HL-60 (cell line): ENCODE measurements at regions not wholly inside any gene's neighbourhood (a gene's known extent, or its start where the extent isn't known, plus 50 kb on each side); places are given as distances from the start of the nearest gene placed in this dataset.

Experiments used
- POLR2AphosphoS5 ChIP-seq: IDR thresholded peaks from 2 replicates; pipeline ENCODE4 v1.6.1; 2012; ENCODE audit warnings: low read depth
- TF ChIP-seq, protein P1 (sequence below): IDR thresholded peaks from one replicate; pipeline ENCODE4 v1.5.1; 2011; ENCODE audit warnings: low read length, control low read depth, inconsistent platforms; ENCODE audit not compliant: insufficient read depth
- TF ChIP-seq, protein P2 (sequence below): IDR thresholded peaks from 2 replicates; pipeline ENCODE4 v1.6.1; 2012; ENCODE audit warnings: low read depth; ENCODE audit not compliant: insufficient replicate concordance

DNA sequence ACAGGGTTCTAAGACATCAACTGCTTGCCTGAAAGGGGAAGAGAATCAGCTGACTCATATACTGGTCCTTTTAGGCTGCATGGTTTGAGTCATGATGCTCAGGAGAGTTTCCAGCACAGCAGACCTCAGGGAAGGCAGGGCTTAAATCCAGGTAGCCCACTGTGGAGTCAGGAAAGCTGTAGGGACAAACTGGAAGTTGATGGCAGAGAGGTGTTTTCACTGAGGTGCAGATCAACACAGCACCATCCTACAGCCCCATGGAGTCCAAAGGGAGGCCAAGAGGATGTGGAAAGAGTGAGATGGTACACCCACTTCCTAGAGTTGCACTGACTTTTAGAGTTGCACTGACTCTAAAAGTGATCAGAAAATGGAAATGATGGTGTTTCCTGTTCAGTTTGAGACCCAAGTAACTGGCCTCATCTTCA lies 252.4 kb upstream of the DUSP10 start:
- TF ChIP-seq, protein P1, sequence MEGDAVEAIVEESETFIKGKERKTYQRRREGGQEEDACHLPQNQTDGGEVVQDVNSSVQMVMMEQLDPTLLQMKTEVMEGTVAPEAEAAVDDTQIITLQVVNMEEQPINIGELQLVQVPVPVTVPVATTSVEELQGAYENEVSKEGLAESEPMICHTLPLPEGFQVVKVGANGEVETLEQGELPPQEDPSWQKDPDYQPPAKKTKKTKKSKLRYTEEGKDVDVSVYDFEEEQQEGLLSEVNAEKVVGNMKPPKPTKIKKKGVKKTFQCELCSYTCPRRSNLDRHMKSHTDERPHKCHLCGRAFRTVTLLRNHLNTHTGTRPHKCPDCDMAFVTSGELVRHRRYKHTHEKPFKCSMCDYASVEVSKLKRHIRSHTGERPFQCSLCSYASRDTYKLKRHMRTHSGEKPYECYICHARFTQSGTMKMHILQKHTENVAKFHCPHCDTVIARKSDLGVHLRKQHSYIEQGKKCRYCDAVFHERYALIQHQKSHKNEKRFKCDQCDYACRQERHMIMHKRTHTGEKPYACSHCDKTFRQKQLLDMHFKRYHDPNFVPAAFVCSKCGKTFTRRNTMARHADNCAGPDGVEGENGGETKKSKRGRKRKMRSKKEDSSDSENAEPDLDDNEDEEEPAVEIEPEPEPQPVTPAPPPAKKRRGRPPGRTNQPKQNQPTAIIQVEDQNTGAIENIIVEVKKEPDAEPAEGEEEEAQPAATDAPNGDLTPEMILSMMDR = no peak
- TF ChIP-seq, protein P2, sequence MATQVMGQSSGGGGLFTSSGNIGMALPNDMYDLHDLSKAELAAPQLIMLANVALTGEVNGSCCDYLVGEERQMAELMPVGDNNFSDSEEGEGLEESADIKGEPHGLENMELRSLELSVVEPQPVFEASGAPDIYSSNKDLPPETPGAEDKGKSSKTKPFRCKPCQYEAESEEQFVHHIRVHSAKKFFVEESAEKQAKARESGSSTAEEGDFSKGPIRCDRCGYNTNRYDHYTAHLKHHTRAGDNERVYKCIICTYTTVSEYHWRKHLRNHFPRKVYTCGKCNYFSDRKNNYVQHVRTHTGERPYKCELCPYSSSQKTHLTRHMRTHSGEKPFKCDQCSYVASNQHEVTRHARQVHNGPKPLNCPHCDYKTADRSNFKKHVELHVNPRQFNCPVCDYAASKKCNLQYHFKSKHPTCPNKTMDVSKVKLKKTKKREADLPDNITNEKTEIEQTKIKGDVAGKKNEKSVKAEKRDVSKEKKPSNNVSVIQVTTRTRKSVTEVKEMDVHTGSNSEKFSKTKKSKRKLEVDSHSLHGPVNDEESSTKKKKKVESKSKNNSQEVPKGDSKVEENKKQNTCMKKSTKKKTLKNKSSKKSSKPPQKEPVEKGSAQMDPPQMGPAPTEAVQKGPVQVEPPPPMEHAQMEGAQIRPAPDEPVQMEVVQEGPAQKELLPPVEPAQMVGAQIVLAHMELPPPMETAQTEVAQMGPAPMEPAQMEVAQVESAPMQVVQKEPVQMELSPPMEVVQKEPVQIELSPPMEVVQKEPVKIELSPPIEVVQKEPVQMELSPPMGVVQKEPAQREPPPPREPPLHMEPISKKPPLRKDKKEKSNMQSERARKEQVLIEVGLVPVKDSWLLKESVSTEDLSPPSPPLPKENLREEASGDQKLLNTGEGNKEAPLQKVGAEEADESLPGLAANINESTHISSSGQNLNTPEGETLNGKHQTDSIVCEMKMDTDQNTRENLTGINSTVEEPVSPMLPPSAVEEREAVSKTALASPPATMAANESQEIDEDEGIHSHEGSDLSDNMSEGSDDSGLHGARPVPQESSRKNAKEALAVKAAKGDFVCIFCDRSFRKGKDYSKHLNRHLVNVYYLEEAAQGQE = no peak
- no peak for TF ChIP-seq POLR2AphosphoS5
